Mammary epithelial cell (primary cell): ENCODE measurements at regions not wholly inside any gene's neighbourhood (a gene's known extent, or its start where the extent isn't known, plus 50 kb on each side); places are given as distances from the start of the nearest gene placed in this dataset.

Experiments
- EZH2 ChIP-seq: IDR thresholded peaks from 2 replicates; pipeline ENCODE4 v1.6.1; 2012; ENCODE audit warnings: low read length, inconsistent platforms, borderline replicate concordance
- TF ChIP-seq, protein P1 (sequence below), 2 donors: IDR thresholded peaks in 1 of 2; conservative IDR thresholded peaks in 1 of 2; 2 replicates each; pipeline ENCODE4 v1.5.1; 2011 to 2012; ENCODE audit warnings: inconsistent platforms in 2 of 2, low read length in 2 of 2, mild to moderate bottlenecking in 2 of 2, control low read depth in 1 of 2, low read depth in 1 of 2; ENCODE audit not compliant: insufficient read depth in 1 of 2; ENCODE audit errors: extremely low read depth in 1 of 2

DNA sequence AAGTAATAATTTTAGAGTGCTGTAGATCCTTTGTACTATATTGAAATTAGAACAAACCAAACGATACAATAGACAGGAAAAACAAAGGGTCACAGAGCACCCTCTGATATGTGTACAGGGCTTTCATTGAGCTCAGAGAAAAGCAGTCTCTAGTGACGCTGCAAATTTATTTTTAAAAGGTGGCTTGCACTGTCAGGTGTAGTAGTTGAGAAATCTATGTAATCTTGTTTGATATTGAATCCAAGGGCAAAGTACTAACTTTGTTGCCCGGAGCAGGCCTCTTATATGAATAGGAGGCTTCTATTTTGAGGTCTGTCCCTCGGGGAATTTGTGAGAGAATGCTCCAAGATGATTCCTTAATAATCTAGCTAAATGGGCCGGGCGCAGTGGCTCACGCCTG, 1755.5 kb downstream of the PCDH7 start:
- no peak for TF ChIP-seq EZH2
- TF ChIP-seq, protein P1, sequence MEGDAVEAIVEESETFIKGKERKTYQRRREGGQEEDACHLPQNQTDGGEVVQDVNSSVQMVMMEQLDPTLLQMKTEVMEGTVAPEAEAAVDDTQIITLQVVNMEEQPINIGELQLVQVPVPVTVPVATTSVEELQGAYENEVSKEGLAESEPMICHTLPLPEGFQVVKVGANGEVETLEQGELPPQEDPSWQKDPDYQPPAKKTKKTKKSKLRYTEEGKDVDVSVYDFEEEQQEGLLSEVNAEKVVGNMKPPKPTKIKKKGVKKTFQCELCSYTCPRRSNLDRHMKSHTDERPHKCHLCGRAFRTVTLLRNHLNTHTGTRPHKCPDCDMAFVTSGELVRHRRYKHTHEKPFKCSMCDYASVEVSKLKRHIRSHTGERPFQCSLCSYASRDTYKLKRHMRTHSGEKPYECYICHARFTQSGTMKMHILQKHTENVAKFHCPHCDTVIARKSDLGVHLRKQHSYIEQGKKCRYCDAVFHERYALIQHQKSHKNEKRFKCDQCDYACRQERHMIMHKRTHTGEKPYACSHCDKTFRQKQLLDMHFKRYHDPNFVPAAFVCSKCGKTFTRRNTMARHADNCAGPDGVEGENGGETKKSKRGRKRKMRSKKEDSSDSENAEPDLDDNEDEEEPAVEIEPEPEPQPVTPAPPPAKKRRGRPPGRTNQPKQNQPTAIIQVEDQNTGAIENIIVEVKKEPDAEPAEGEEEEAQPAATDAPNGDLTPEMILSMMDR (conservative IDR thresholded peaks at IDR 0.05 in 1 of 2, IDR thresholded peaks at IDR 0.05 in 1 of 2; ENCODE audit: extremely low read depth in 1 of 2, insufficient read depth in 1 of 2, low read depth in 1 of 2, low read length in 2 of 2), result no peak
